Inflammatory macrophage treated with lipopolysaccharide for 1 hour (primary cell): ENCODE measurements at regions not wholly inside any gene's neighbourhood (a gene's known extent, or its start where the extent isn't known, plus 50 kb on each side); places are given as distances from the start of the nearest gene placed in this dataset.

Source experiments
- DNase-seq, 2 donors: peaks; one replicate each; pipeline ENCODE4 v3.0.0-alpha.2; 2020 to 2022

GRCh38 chr7:12136523-12136922, 74.6 kb upstream of the TMEM106B start:
- no peak for DNase-seq

GRCh38 chr7:12137283-12137682, 73.8 kb upstream of the TMEM106B start:
- no peak for DNase-seq

GRCh38 chr7:12138421-12138820, 72.7 kb upstream of the TMEM106B start:
- DNase-seq = no peak

GRCh38 chr7:12139416-12139815, 71.7 kb upstream of the TMEM106B start:
- no peak for DNase-seq

GRCh38 chr7:12146813-12147212, 64.3 kb upstream of the TMEM106B start:
- no peak for DNase-seq

- DNase-seq = no peak
Measured at GRCh38 chr7:12152196-12152918, 58.7 kb upstream of the TMEM106B start.

GRCh38 chr7:12154119-12154518, 57.0 kb upstream of the TMEM106B start:
- no peak for DNase-seq

GRCh38 chr7:12157517-12157916, 53.6 kb upstream of the TMEM106B start:
- no peak for DNase-seq

- no peak for DNase-seq
Measured at GRCh38 chr7:12158334-12159060, 52.6 kb upstream of the TMEM106B start.

GRCh38 chr7:12161146-12161545, 49.9 kb upstream of the TMEM106B start:
- no peak for DNase-seq
